Prostate gland (tissue), 2 donors: ENCODE measurements at regions not wholly inside any gene's neighbourhood (a gene's known extent, or its start where the extent isn't known, plus 50 kb on each side); places are given as distances from the start of the nearest gene placed in this dataset.

Experiments used
- DNase-seq: peaks from one replicate; pipeline ENCODE4 v3.0.0-alpha.2; 2019; ENCODE audit warnings: low spot score
- H3K27ac ChIP-seq, 2 donors: fragments of 200-600 bp; sonication (generic); 2 replicates each; pipeline ENCODE4 v1.5.1; 2017 to 2019
- H3K27me3 ChIP-seq: fragments of 200-600 bp; sonication (generic); replicated peaks from 2 replicates; pipeline ENCODE4 v1.5.1; 2019; ENCODE audit not compliant: insufficient read depth
- H3K36me3 ChIP-seq, 2 donors: fragments of 200-600 bp; sonication (generic); 1 replicate in 1 of 2; 2 replicates in 1 of 2; pipeline versions ENCODE4 v1.5.1 to v1.8.1; 2017 to 2019
- H3K4me1 ChIP-seq: fragments of 200-600 bp; sonication (generic); replicated peaks from 2 replicates; pipeline ENCODE4 v1.5.1; 2019
- H3K4me3 ChIP-seq, 2 donors: fragments of 200-600 bp; sonication (generic); 2 replicates each; pipeline ENCODE4 v1.5.1; 2017 to 2019
- H3K9me3 ChIP-seq: fragments of 200-600 bp; sonication (generic); 2 replicates; pipeline ENCODE4 v1.5.1; 2017
- POLR2A ChIP-seq: fragments of 450-650 bp; IDR thresholded peaks from one replicate; pipeline ENCODE4 v1.6.1; 2016; ENCODE audit warnings: antibody characterized with exemption, mild to moderate bottlenecking
- POLR2AphosphoS5 ChIP-seq: sonication (generic); formaldehyde crosslinking; IDR thresholded peaks from one replicate; pipeline ENCODE4 v1.6.1; 2017; ENCODE audit warnings: antibody characterized with exemption
- WGBS: methylation state at CpG from one replicate; pipeline ENCODE4 v1.1.5; 2018; 5-methylcytosine and 5-hydroxymethylcytosine counted together
- intact Hi-C: fragments of 100-400 bp; cut with DNase I; formaldehyde crosslinking; loops from one replicate; pipeline ENCODE4 v1.14.2; 2022
- TF ChIP-seq, protein P1 (sequence below), 4 experiments: fragments of 200-600 bp in 2 of 4; fragments of 450-650 bp in 2 of 4; sonication (generic) in 2 of 4; IDR thresholded peaks; 1 replicate in 3 of 4; 2 replicates in 1 of 4; pipeline ENCODE4 v1.5.1; 2016 to 2019; ENCODE audit warnings: antibody characterized with exemption in 4 of 4, mild to moderate bottlenecking in 2 of 4, moderate library complexity in 2 of 4

DNA sequence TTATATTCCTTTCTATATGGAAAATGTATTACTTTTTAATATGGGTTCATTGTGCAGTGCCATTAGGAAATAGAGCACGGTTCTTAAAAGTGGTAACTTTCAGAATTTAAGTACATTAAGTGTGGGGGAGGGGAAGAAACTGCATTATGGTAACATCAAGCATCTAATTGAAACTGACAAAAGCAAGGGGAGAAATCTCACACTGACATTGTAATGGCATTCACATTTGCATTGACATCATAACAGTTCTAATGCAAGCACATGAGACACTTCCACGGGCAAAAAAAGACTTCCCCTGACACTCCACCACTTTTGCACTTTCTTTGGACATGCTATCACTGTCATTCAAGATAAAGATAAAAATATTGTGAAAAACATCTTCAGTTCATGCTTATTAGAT is 431.3 kb upstream of the SMIM21 start:
- 76% methylated on average over 2 of the region's 2 CpGs for WGBS
- H3K9me3 ChIP-seq, result no peaks in the 10 kb centered on the region
- no peaks in the 10 kb centered on the region for H3K4me1 ChIP-seq
- no peak overlapping the region for H3K27ac ChIP-seq
- intact Hi-C loops, result no loop called here
- H3K27me3 ChIP-seq, result peaks cover 2% of the 10 kb centered on the region
- H3K4me3 ChIP-seq, result no peak overlapping the region
- no peak for DNase-seq
- TF ChIP-seq POLR2AphosphoS5 (no peak), POLR2A (no peak)
- TF ChIP-seq, protein P1, sequence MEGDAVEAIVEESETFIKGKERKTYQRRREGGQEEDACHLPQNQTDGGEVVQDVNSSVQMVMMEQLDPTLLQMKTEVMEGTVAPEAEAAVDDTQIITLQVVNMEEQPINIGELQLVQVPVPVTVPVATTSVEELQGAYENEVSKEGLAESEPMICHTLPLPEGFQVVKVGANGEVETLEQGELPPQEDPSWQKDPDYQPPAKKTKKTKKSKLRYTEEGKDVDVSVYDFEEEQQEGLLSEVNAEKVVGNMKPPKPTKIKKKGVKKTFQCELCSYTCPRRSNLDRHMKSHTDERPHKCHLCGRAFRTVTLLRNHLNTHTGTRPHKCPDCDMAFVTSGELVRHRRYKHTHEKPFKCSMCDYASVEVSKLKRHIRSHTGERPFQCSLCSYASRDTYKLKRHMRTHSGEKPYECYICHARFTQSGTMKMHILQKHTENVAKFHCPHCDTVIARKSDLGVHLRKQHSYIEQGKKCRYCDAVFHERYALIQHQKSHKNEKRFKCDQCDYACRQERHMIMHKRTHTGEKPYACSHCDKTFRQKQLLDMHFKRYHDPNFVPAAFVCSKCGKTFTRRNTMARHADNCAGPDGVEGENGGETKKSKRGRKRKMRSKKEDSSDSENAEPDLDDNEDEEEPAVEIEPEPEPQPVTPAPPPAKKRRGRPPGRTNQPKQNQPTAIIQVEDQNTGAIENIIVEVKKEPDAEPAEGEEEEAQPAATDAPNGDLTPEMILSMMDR (IDR thresholded peaks at IDR 0.05), result no peak
- no peaks in the 10 kb centered on the region for H3K36me3 ChIP-seq

DNA sequence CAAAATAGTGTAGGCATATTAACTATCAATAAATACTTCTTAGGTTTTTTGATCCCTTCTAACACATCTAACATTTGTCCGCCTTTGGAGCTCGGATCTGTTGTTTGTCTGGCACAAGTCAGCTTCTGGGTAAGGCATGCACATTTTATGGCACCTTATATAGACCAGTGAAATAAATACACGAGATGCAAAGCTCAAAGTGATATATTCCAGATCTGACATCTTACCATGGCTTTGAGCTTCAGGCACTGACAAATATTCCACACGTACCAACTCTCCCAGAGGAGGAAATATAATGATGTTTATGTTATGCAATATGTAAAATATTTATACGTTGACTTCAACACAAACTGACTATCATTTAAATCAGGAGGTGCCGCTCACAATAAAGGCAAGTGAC is 430.1 kb upstream of the SMIM21 start:
- no peaks in the 10 kb centered on the region for H3K36me3 ChIP-seq
- intact Hi-C loops, result no loop called here
- H3K9me3 ChIP-seq, result no peaks in the 10 kb centered on the region
- no peaks in the 10 kb centered on the region for H3K4me1 ChIP-seq
- TF ChIP-seq, protein P1 (IDR thresholded peaks at IDR 0.05), result no peak
- no peak for TF ChIP-seq POLR2AphosphoS5
- no peak for TF ChIP-seq POLR2A
- no peak overlapping the region for H3K4me3 ChIP-seq
- H3K27ac ChIP-seq, result no peak overlapping the region
- no peak for DNase-seq
- peaks cover 2% of the 10 kb centered on the region for H3K27me3 ChIP-seq
- 79% methylated on average over 6 of the region's 6 CpGs for WGBS

DNA sequence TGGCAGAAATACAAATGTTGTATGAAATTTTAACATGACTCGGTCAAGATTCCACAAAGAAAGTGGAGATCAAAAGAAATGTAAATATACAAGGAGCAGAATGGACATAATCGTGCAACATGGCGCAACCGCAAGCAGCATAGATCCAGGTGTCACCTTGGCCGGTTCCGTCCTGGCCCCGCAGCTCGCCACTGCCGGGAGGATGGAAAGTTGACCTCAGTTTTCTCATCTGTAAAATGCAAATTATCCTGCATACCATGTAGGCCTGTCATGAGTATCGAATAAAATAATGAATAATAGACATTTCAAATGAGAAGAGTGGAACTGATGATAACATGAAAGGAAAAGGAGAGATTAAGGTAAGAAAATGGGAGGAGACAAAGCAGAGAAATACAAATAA is 427.3 kb upstream of the SMIM21 start:
- TF ChIP-seq POLR2AphosphoS5 (no peak), POLR2A (no peak)
- TF ChIP-seq, protein P1 (IDR thresholded peaks at IDR 0.05), result no peak
- no peaks in the 10 kb centered on the region for H3K36me3 ChIP-seq
- no peak overlapping the region for H3K27ac ChIP-seq
- H3K9me3 ChIP-seq, result no peaks in the 10 kb centered on the region
- 94% methylated on average over 10 of the region's 10 CpGs for WGBS
- peaks cover 2% of the 10 kb centered on the region for H3K27me3 ChIP-seq
- no peaks in the 10 kb centered on the region for H3K4me1 ChIP-seq
- intact Hi-C loops, result no loop called here
- no peak for DNase-seq
- no peak overlapping the region for H3K4me3 ChIP-seq

DNA sequence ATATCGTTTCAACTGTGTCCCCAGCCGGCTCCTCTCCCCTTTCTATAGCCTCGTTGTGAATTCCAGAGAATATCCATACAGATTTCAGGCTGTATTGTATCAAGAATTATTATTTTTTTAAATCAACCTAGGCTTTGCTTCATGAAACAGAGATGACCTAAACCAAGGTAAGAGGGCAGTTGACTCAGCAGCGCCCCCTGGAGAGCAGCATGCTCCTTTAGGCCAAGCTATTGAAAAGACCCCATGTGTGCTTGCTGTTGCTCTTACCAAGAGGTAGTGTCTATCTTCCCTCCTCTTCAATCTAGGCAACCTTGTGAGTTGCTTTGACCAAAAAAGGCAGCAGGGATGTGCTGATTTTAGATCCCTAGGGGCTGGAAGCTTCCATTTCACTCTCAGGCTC is 426.7 kb upstream of the SMIM21 start:
- 81% methylated on average over 4 of the region's 4 CpGs for WGBS
- no peak overlapping the region for H3K4me3 ChIP-seq
- no peaks in the 10 kb centered on the region for H3K4me1 ChIP-seq
- TF ChIP-seq, protein P1 (IDR thresholded peaks at IDR 0.05), result peak in 1 of 4 experiments; percentile 11
- TF ChIP-seq POLR2A, result no peak
- intact Hi-C loops, result no loop called here
- H3K27me3 ChIP-seq, result peaks cover 2% of the 10 kb centered on the region
- no peak for DNase-seq
- H3K36me3 ChIP-seq, result no peaks in the 10 kb centered on the region
- H3K27ac ChIP-seq, result no peak overlapping the region
- H3K9me3 ChIP-seq, result no peaks in the 10 kb centered on the region

DNA sequence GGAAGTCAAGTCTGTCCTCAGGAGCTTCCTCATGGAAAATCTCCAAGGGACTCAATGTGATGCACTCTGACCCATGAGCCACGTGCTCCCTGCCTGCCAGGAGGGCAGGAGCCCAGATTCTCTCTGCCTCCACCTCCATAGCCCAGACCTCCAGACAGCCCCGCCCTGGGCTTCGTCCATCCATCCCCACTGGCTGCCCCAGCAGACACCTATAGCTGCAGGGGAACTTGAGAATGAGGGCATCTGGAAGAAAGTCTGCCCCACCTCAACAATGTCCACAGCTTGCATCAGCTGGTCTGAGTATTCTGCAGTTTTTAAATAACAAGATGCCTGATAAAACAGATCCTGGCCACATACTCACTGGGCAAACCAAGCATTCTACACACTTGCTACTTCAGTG is 418.8 kb upstream of the SMIM21 start:
- no peak for DNase-seq

More for the DNA sequence above, 418.8 kb upstream of the SMIM21 start:
- TF ChIP-seq POLR2A, result no peak
- TF ChIP-seq POLR2AphosphoS5, result no peak
- TF ChIP-seq, protein P1 (IDR thresholded peaks at IDR 0.05), result no peak
- Histone ChIP-seq H3K4me1 (no peaks in the 10 kb centered on the region), H3K9me3 (no peaks in the 10 kb centered on the region), H3K27ac (no peak overlapping the region), H3K4me3 (no peak overlapping the region), H3K36me3 (no peaks in the 10 kb centered on the region), H3K27me3 (no peaks in the 10 kb centered on the region)
- intact Hi-C loops, result no loop called here
- WGBS, result 93% methylated on average over 3 of the region's 3 CpGs
